ENCODE measurements at regions not wholly inside any gene's neighbourhood (a gene's known extent, or its start where the extent isn't known, plus 50 kb on each side); places are given as distances from the start of the nearest gene placed in this dataset.

- no peak overlapping the region for H3K56ac ChIP-seq (ENCODE audit: insufficient read length, low read depth, low read length)
- Mint-ChIP-seq H3K9me3 (no peaks in the 10 kb centered on the region; a peak in 1 of 5 replicates), H3K27me3 (ENCODE audit: low read depth) (no peaks in the 10 kb centered on the region), H3K4me3 (no peak overlapping the region), H3K4me1 (no peaks in the 10 kb centered on the region), H3K27ac (no peak overlapping the region), H3K36me3 (ENCODE audit: insufficient read depth in 1 of 3, low read depth in 3 of 3) (peaks cover 0 to under 1% (median 0%) of the 10 kb centered on the region in 3 experiments; a peak in 1 of 7 replicates)
- no peak overlapping the region for H2AK5ac ChIP-seq (ENCODE audit: insufficient read length, low read length)
- no peak overlapping the region for H4K5ac ChIP-seq (ENCODE audit: insufficient read length, low read depth, low read length)
- H3K79me2 ChIP-seq (ENCODE audit: insufficient read depth, low read length) = no peaks in the 10 kb centered on the region
- H3K18ac ChIP-seq (ENCODE audit: insufficient read length, low read depth, low read length) = no peak overlapping the region
- WGBS (ENCODE audit: extremely low coverage, insufficient read length, low lambda C conversion rate) = no CpG with 5 or more reads among the region's 4 CpGs
- H2BK12ac ChIP-seq (ENCODE audit: insufficient read length, low read depth, low read length) = no peak overlapping the region
- H3K23me2 ChIP-seq (ENCODE audit: insufficient read length, low read depth, low read length, poor library complexity, severe bottlenecking) = no peaks in the 10 kb centered on the region
- H3K79me1 ChIP-seq (ENCODE audit: insufficient read depth, low read depth, low read length, poor library complexity, severe bottlenecking) = no peaks in the 10 kb centered on the region
- no peak overlapping the region for H2BK5ac ChIP-seq (ENCODE audit: insufficient read length, low read length)
- no peak overlapping the region for H3T11ph ChIP-seq (ENCODE audit: low read length)
- H3K9me3 ChIP-seq (ENCODE audit: control insufficient read depth, low read depth, low read length) = no peaks in the 10 kb centered on the region
- no peak overlapping the region for H3K23ac ChIP-seq (ENCODE audit: insufficient read length, low read depth, low read length)
- no peak overlapping the region for H3K9ac ChIP-seq (ENCODE audit: extremely low read depth, insufficient read length, low read length)
- H3K4ac ChIP-seq (ENCODE audit: low read depth, low read length) = no peak overlapping the region
- H2BK20ac ChIP-seq (ENCODE audit: low read depth, low read length, poor library complexity, severe bottlenecking) = no peak overlapping the region
- no peaks in the 10 kb centered on the region for H3K27me3 ChIP-seq (ENCODE audit: insufficient read depth, low read length)
- no peak overlapping the region for H2BK15ac ChIP-seq (ENCODE audit: low read depth, low read length)
- no peak for DNase-seq
- H4K20me1 ChIP-seq (ENCODE audit: control insufficient read depth, insufficient read depth, insufficient read length) = no peaks in the 10 kb centered on the region
- no peak overlapping the region for H3K4me2 ChIP-seq (ENCODE audit: insufficient read depth, insufficient read length, low read length)
- H3K27ac ChIP-seq (ENCODE audit: insufficient read length, low read depth, low read length) = no peak overlapping the region
- H4K8ac ChIP-seq (replicated peaks; ENCODE audit: insufficient read length, low read depth, low read length) = no peak overlapping the region
- no peak overlapping the region for H2AFZ ChIP-seq (ENCODE audit: low read length)
- H4K91ac ChIP-seq (ENCODE audit: insufficient read length, low read depth, low read length) = no peak overlapping the region
- no peak for TF ChIP-seq CTCF (conservative IDR thresholded peaks at IDR 0.05)
- H2BK120ac ChIP-seq (ENCODE audit: low read depth, low read length, poor library complexity, severe bottlenecking) = no peak overlapping the region
- H3K4me1 ChIP-seq (ENCODE audit: insufficient read depth, low read length) = no peaks in the 10 kb centered on the region
- H3K14ac ChIP-seq (ENCODE audit: insufficient read depth, low read length) = no peak overlapping the region
Observed at GRCh38 chr7:48806731-48807130, 117.6 kb upstream of the CDC14C start.

Data from H9 (cell line).